SIG-M5 treated with dmso at 0.1 percent for 504 hours (cell line): ENCODE measurements at regions not wholly inside any gene's neighbourhood (a gene's known extent, or its start where the extent isn't known, plus 50 kb on each side); places are given as distances from the start of the nearest gene placed in this dataset.
"Not testable (repeated sequence)": the region's sequence is repeated elsewhere in the genome, so short reads cannot be mapped to it uniquely, and the experiment has no call there.

Experiments used
- DNase-seq: peaks from one replicate; lab custom pipeline; 2025; ENCODE audit not compliant: unreplicated experiment; lab: John Stamatoyannopoulos, UW

DNA sequence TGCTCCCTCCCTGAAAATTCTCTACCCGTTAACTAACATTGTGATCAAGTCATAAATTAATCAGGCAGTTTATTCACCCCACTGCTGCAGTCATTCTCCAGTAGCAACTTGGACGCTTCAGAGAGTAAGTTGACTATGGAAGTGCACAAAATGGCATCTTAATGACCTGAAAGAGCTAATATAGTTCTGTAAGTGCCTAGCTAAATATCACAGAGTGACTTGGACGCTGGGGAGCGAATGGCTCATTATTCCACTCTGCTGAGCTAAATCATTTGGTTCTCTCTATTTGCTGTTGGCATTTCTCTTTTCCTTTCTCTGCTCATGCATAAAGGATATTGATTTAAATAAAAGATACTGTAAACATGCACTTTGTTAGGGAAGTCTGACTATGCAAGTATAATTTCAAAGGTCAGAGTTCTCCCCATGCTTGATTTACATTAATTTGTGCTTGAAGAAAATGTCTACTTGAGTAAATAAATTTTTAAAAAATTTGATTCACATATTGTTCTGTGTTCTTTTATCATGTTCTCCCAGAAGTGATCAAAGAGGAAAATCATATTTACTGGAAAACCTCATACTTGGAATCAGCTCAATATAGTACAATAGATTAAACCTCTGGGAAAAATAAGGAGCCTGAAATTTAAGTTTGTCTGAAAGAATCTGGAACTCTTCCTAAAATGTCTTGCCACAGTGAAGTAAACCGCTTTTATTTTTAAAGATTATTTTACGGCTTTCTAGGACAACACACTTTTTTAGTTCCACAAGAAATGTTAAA, 169.5 kb upstream of the HAPLN1 start:
- DNase-seq = no peak

GRCh38 chr5:83877911-83878706, 157.5 kb upstream of the HAPLN1 start:
- DNase-seq = no peak

GRCh38 chr5:83871533-83872395, 151.1 kb upstream of the HAPLN1 start:
- no peak for DNase-seq

- no peak for DNase-seq
Observed at GRCh38 chr5:83866181-83866580, 145.5 kb upstream of the HAPLN1 start.

- DNase-seq = no peak
Observed at GRCh38 chr5:83865579-83865978, 144.9 kb upstream of the HAPLN1 start.

DNA sequence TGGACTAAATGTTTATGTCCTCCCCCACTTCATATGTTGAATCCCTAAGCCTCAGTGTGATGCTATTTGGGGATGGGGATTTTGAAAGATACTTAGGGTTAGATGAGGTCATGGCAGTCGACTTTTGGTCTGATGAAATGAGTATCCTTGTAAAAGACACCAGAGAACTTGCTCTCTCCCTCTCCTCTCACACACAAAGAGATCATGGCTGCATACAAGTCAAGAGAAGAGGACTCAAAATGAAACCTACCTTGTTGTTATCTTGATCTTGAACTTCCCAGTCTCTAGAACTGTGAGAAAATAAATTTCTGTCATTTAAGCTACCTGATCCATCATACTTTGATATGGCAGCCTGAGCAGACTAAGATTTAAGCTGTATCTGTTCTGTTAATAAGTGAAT, 144.0 kb upstream of the HAPLN1 start:
- no peak for DNase-seq

GRCh38 chr5:83857341-83857740, 136.7 kb upstream of the HAPLN1 start:
- DNase-seq = no peak

DNA sequence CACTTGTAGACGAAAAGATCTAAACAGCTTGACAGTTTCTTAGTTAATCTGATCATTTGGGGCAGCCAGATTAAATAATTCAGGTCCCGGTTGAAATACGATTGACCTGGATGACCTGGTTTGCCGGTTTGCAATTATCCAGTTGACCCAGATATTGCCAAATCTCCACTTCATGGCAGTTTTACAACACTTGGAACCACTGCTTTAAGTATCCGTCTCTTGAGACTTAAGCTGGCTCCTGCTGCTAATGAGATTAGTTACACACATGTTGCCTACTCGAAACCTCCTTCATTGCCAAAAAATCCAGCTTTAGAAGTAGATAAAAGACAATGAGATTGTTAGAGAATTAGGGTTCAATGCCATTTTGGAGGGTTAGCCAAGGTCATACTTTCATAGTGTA, 136.2 kb upstream of the HAPLN1 start:
- no peak for DNase-seq

DNA sequence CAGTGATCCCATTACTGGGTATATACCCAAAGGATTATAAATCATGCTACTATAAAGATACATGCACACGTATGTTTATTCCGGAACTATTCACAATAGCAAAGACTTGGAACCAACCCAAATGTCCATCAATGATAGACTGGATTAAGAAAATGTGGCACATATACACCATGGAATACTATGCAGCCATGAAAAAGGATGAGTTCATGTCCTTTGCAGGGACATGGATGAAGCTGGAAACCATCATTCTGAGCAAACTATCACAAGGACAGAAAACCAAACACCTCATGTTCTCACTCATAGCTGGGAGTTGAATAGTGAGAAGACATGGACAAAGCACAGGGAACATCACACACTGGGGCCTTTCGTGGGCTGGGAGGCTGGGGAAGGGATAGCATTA, 129.8 kb upstream of the HAPLN1 start:
- not testable (repeated sequence) for DNase-seq

DNA sequence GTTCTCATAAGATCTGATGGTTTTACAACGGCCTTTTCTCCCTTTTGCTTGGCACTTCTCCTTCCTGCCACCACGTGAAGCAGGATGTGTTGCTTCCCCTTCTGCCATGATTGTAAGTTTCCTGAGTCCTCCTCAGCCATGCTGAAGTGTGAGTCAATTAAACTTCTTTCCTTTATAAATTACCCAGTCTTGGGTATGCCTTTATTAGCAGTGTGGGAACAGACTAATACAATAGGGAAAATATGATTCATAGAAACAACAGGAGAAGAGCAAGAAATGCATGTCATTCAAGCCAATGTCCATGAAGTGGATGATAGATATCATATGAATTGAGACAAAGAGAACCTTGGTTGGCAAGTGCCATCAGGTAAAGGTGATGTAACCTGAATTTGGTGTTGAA, 128.3 kb upstream of the HAPLN1 start:
- no peak for DNase-seq

DNA sequence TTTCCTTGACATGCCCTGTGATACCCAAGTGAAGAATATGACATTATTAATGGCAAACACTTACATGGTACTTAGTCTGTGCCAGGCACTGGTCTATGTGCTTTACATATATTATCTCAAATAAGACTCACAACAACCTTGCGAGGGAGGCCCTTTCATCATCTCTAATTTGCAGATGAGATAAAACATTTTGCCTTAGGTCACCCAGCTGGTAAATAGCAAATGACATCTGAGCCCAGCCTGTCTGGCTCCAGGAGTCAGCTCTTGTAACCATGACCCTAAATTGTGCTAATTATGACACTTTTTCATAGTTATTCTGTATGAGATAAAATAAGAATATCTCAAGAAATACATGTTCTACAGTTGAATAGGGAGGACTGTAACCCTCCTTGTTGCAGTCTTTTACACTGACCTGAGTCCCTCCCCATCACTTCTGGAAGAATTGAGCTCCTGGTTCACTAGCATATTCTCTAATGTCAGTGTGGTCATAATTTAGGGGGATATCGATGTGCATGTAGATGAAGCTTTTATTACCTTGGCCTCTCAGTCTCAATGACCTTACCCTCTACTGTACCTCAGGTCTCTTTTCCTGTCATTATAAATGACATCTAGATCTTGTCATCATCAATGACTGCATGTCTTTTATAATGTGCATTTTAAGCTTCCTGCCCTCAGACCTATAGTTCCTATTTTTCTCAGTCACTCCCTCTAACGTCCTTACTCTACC, 126.1 kb upstream of the HAPLN1 start:
- no peak for DNase-seq

- DNase-seq = no peak
Observed at GRCh38 chr5:83844449-83845068, 123.9 kb upstream of the HAPLN1 start.

GRCh38 chr5:83839788-83840187, 119.1 kb upstream of the HAPLN1 start:
- DNase-seq = no peak

DNA sequence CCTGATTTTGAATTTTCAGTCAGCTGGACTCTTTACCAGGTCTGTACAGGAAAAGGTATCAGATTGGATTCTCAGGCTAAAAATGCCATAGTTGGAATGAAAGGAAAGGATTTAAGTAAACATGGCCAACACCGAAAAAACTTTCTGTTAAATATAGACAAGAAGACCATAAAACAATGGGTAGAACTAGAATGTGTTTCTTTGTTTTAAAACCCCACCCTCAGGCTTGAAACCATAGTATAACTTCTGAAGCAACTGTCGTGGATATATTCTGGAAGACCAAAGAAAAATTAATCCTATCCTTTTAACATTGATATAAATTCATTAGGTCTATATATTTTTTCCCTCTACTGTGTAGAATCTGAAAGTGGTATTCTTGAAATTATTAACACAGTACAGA, 118.6 kb upstream of the HAPLN1 start:
- DNase-seq = no peak

- DNase-seq = no peak
Observed at GRCh38 chr5:83837265-83837907, 116.7 kb upstream of the HAPLN1 start.

DNA sequence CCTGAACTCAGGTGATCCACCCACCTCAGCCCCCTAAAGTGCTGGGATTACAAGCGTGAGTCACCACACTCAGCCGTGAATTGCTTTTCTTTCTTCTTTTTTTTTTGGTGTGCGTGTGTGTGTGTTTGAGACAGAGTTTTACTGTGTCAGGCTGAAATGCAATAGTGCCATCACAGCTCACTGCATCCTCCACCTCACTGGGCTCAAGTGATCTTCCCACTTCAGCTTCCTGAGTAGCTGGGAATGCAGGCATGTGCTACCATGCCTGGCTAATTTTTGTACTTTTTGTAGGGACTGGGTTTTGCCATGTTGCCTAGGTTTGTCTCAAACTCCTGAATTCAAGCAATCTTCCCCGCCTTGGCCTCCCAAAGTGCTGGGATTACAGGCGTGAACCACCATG, 113.7 kb upstream of the HAPLN1 start:
- DNase-seq = no peak

GRCh38 chr5:83831834-83832233, 111.2 kb upstream of the HAPLN1 start:
- DNase-seq = no peak

DNA sequence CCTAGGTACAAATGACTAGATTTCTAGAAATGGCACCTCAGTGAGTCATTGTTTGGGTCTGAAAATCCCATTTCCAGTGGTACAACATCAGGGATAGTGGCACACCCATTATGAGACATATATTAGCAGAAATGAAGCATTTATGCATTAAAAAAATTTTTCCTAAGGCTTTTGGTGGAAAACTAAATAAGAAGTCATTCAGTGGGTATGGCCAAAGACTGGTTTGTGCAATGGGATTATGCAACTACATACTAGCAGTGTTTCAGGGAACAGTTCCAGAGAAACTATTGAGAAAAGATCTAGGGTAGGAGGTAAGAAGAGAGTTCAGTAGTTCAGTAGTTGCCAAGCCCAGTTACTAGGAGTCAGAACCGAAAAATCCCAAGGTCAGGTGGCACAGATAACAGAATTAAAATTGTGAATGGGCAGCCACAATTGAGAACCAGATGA, 106.5 kb upstream of the HAPLN1 start:
- peak; percentile 18 for DNase-seq

DNA sequence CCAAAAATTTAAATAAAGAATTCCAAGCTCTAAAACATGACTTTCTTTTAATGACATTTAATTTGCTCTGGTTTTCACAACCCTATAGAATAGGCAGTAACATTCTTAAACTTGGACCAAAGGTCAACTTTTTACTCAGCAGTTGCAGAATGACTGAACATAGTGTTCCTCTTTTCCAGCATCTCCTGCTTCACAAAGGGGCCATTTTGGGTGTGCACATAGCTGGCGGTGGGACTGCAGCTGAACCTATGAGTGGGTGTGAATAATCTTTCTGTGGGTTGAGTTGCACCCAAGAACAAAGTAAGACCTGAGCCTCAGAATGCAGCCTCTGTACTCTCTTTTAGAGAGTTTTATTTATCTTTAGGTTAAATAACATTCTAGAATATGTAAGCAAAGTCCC, 96.9 kb upstream of the HAPLN1 start:
- DNase-seq = no peak

- no peak for DNase-seq
Observed at GRCh38 chr5:83815661-83816060, 95.0 kb upstream of the HAPLN1 start.
